ENCODE measurements at regions not wholly inside any gene's neighbourhood (a gene's known extent, or its start where the extent isn't known, plus 50 kb on each side); places are given as distances from the start of the nearest gene placed in this dataset.

- no peak overlapping the region for H3K4me2 ChIP-seq (ENCODE audit: low read length)
- intact Hi-C loops (cut with micrococcal nuclease), result no loop called here
- H3K4me3 ChIP-seq (ENCODE audit: low read length), result no peak overlapping the region
- H3K9me3 ChIP-seq (ENCODE audit: low read length), result no peaks in the 10 kb centered on the region
- H3K27ac ChIP-seq (ENCODE audit: low read length), result no peak overlapping the region
- H3K27me3 ChIP-seq (ENCODE audit: low read length), result no peaks in the 10 kb centered on the region
- POLR2A ChIA-PET (ENCODE audit: unreplicated experiment), result no interaction called here
- no peaks in the 10 kb centered on the region for H3K4me1 ChIP-seq (ENCODE audit: insufficient read depth, low read length)
- BruUV-seq (replicated peaks), result no TSS peak
- H3F3A ChIP-seq (ENCODE audit: low read length, unreplicated experiment), result no peaks in the 10 kb centered on the region
- H3K36me3 ChIP-seq (ENCODE audit: low read depth, low read length), result no peaks in the 10 kb centered on the region
- no peaks in the 10 kb centered on the region for H3K79me2 ChIP-seq (ENCODE audit: low read length)
- no peaks in the 10 kb centered on the region for H3K9me2 ChIP-seq (replicated peaks; ENCODE audit: low read length)
- TF ChIP-seq EZH2 (IDR thresholded peaks at IDR 0.05; ENCODE audit: low read length, unreplicated experiment) (no peak), EZH2phosphoT487 (IDR thresholded peaks at IDR 0.05; ENCODE audit: borderline replicate concordance, low read length) (no peak), CTCF (conservative IDR thresholded peaks at IDR 0.05; ENCODE audit: low read depth, low read length) (no peak)
- no peaks in the 10 kb centered on the region for H4K20me1 ChIP-seq (ENCODE audit: low read length)
- DNase-seq, result no peak
- no peak overlapping the region for H2AFZ ChIP-seq (ENCODE audit: low read length)
- no peak for ATAC-seq
- H3K9ac ChIP-seq (ENCODE audit: low read length), result no peak overlapping the region
- CTCF ChIA-PET, result no interaction called here
Observed at GRCh38 chr6:74867291-74867690, 338.6 kb downstream of the COL12A1 start.

- TF ChIP-seq EZH2 (IDR thresholded peaks at IDR 0.05; ENCODE audit: low read length, unreplicated experiment) (no peak), EZH2phosphoT487 (IDR thresholded peaks at IDR 0.05; ENCODE audit: borderline replicate concordance, low read length) (no peak), CTCF (conservative IDR thresholded peaks at IDR 0.05; ENCODE audit: low read depth, low read length) (no peak)
- Histone ChIP-seq H3K79me2 (ENCODE audit: low read length) (no peaks in the 10 kb centered on the region), H3K36me3 (ENCODE audit: low read depth, low read length) (no peaks in the 10 kb centered on the region), H3K4me3 (ENCODE audit: low read length) (no peak overlapping the region), H3K27me3 (ENCODE audit: low read length) (no peaks in the 10 kb centered on the region), H3K9me2 (replicated peaks; ENCODE audit: low read length) (no peaks in the 10 kb centered on the region), H2AFZ (ENCODE audit: low read length) (no peak overlapping the region), H4K20me1 (ENCODE audit: low read length) (no peaks in the 10 kb centered on the region), H3K9ac (ENCODE audit: low read length) (no peak overlapping the region), H3K27ac (ENCODE audit: low read length) (no peak overlapping the region), H3K4me2 (ENCODE audit: low read length) (no peak overlapping the region), H3K4me1 (ENCODE audit: insufficient read depth, low read length) (no peaks in the 10 kb centered on the region), H3K9me3 (ENCODE audit: low read length) (no peaks in the 10 kb centered on the region), H3F3A (ENCODE audit: low read length, unreplicated experiment) (no peaks in the 10 kb centered on the region)
- ChIA-PET POLR2A (ENCODE audit: unreplicated experiment) (no interaction called here), CTCF (no interaction called here)
- no TSS peak for BruUV-seq (replicated peaks)
- DNase-seq, result no peak
- no peak for ATAC-seq
- intact Hi-C loops (cut with micrococcal nuclease), result no loop called here
Observed at GRCh38 chr6:74863968-74864367, 341.9 kb downstream of the COL12A1 start.

GRCh38 chr6:74860456-74860855 lies 345.4 kb downstream of the COL12A1 start:
- H3K4me3 ChIP-seq (ENCODE audit: low read length), result no peak overlapping the region
- H3K9ac ChIP-seq (ENCODE audit: low read length), result no peak overlapping the region
- no peak overlapping the region for H2AFZ ChIP-seq (ENCODE audit: low read length)
- H3F3A ChIP-seq (ENCODE audit: low read length, unreplicated experiment), result no peaks in the 10 kb centered on the region
- no peak for ATAC-seq
- no peak for DNase-seq
- CTCF ChIA-PET, result no interaction called here
- no peaks in the 10 kb centered on the region for H3K4me1 ChIP-seq (ENCODE audit: insufficient read depth, low read length)
- no peaks in the 10 kb centered on the region for H3K79me2 ChIP-seq (ENCODE audit: low read length)
- H4K20me1 ChIP-seq (ENCODE audit: low read length), result no peaks in the 10 kb centered on the region
- no peak for TF ChIP-seq EZH2 (IDR thresholded peaks at IDR 0.05; ENCODE audit: low read length, unreplicated experiment)
- intact Hi-C loops (cut with micrococcal nuclease), result no loop called here
- H3K27ac ChIP-seq (ENCODE audit: low read length), result no peak overlapping the region
- no peaks in the 10 kb centered on the region for H3K9me3 ChIP-seq (ENCODE audit: low read length)
- no peak overlapping the region for H3K4me2 ChIP-seq (ENCODE audit: low read length)
- H3K36me3 ChIP-seq (ENCODE audit: low read depth, low read length), result no peaks in the 10 kb centered on the region
- H3K27me3 ChIP-seq (ENCODE audit: low read length), result no peaks in the 10 kb centered on the region
- no TSS peak for BruUV-seq (replicated peaks)
- H3K9me2 ChIP-seq (replicated peaks; ENCODE audit: low read length), result no peaks in the 10 kb centered on the region
- POLR2A ChIA-PET (ENCODE audit: unreplicated experiment), result no interaction called here
